Loucy (cell line): ENCODE measurements at regions not wholly inside any gene's neighbourhood (a gene's known extent, or its start where the extent isn't known, plus 50 kb on each side); places are given as distances from the start of the nearest gene placed in this dataset.

ENCODE experiments used
- EZH2phosphoT487 ChIP-seq: fragments of 200-600 bp; IDR thresholded peaks from 2 replicates; pipeline ENCODE4 v1.6.1; 2018; ENCODE audit warnings: antibody characterized with exemption, mild to moderate bottlenecking, moderate library complexity, borderline replicate concordance
- TF ChIP-seq, protein P1 (sequence below): fragments of 200-600 bp; sonication (generic); conservative IDR thresholded peaks from 2 replicates; pipeline ENCODE4 v1.5.1; 2014; ENCODE audit warnings: mild to moderate bottlenecking, antibody characterized with exemption, low read length

DNA sequence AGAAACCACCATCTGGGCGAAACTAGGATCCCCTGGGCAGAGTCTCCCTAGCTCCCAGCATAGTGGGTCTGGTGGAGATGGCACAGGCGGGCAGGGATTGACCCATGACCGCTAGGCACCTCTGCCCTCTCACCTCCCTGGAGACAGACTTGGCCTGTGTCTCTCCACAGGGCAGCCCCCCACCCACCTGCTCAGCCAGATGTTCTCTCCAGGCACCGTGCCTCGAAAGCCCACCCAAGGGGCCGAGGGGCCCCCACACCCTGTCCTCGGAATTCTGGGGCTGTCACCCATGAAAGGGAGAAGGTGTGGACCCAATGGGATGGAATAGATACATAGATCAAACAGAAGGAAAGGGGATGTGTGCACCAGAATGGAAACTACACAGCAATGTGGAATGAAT lies 229.1 kb upstream of the RTL1 start:
- TF ChIP-seq, protein P1, sequence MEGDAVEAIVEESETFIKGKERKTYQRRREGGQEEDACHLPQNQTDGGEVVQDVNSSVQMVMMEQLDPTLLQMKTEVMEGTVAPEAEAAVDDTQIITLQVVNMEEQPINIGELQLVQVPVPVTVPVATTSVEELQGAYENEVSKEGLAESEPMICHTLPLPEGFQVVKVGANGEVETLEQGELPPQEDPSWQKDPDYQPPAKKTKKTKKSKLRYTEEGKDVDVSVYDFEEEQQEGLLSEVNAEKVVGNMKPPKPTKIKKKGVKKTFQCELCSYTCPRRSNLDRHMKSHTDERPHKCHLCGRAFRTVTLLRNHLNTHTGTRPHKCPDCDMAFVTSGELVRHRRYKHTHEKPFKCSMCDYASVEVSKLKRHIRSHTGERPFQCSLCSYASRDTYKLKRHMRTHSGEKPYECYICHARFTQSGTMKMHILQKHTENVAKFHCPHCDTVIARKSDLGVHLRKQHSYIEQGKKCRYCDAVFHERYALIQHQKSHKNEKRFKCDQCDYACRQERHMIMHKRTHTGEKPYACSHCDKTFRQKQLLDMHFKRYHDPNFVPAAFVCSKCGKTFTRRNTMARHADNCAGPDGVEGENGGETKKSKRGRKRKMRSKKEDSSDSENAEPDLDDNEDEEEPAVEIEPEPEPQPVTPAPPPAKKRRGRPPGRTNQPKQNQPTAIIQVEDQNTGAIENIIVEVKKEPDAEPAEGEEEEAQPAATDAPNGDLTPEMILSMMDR: no peak
- TF ChIP-seq EZH2phosphoT487: no peak
